K562 (cell line): ENCODE measurements at regions not wholly inside any gene's neighbourhood (a gene's known extent, or its start where the extent isn't known, plus 50 kb on each side); places are given as distances from the start of the nearest gene placed in this dataset.

ENCODE experiments used
- E2F4 ChIP-seq: sonication (generic); formaldehyde crosslinking; IDR thresholded peaks from 2 replicates; pipeline ENCODE4 v1.8.0; 2022; ENCODE audit warnings: mild to moderate bottlenecking, low read depth, missing genetic modification reagents
- E4F1 ChIP-seq: fragments of 250-450 bp; sonication (Bioruptor Pico); IDR thresholded peaks from 2 replicates; pipeline ENCODE4 v1.5.0; 2021; ENCODE audit warnings: mild to moderate bottlenecking, borderline replicate concordance
- ESRRA ChIP-seq: fragments of 450-650 bp; IDR thresholded peaks from 2 replicates; pipeline ENCODE4 v1.6.1; 2014; ENCODE audit warnings: low read depth, mild to moderate bottlenecking, moderate library complexity, borderline replicate concordance
- NFRKB ChIP-seq: fragments of 450-650 bp; IDR thresholded peaks from 2 replicates; pipeline ENCODE4 v1.6.1; 2016; ENCODE audit warnings: low read depth
- SMARCE1 ChIP-seq: fragments of 450-650 bp; IDR thresholded peaks from 2 replicates; pipeline ENCODE4 v1.7.1; 2016; ENCODE audit warnings: mild to moderate bottlenecking
- ZNF146 ChIP-seq: IDR thresholded peaks from one replicate; pipeline ENCODE4 v1.6.1; 2018; ENCODE audit warnings: missing compliant biosample characterization; ENCODE audit not compliant: unreplicated experiment
- ZNF217 ChIP-seq: sonication (generic); formaldehyde crosslinking; IDR thresholded peaks from 2 replicates; pipeline ENCODE4 v1.8.0; 2022; ENCODE audit warnings: mild to moderate bottlenecking, missing genetic modification reagents
- TF ChIP-seq, protein P1 (sequence below), 2 experiments: fragments of 450-650 bp in 1 of 2; sonication (generic) in 1 of 2; formaldehyde crosslinking in 1 of 2; IDR thresholded peaks; 2 replicates each; pipeline versions ENCODE4 v1.7.1 to v1.9.0; 2016 to 2022; ENCODE audit warnings: inconsistent platforms in 1 of 2, mild to moderate bottlenecking in 1 of 2, missing genetic modification reagents in 1 of 2
- TF ChIP-seq, protein P2 (sequence below): fragments of 450-650 bp; conservative IDR thresholded peaks from 2 replicates; pipeline ENCODE4 v1.6.1; 2016; ENCODE audit warnings: missing genetic modification characterization, low read depth, mild to moderate bottlenecking, missing compliant biosample characterization, moderate library complexity

DNA sequence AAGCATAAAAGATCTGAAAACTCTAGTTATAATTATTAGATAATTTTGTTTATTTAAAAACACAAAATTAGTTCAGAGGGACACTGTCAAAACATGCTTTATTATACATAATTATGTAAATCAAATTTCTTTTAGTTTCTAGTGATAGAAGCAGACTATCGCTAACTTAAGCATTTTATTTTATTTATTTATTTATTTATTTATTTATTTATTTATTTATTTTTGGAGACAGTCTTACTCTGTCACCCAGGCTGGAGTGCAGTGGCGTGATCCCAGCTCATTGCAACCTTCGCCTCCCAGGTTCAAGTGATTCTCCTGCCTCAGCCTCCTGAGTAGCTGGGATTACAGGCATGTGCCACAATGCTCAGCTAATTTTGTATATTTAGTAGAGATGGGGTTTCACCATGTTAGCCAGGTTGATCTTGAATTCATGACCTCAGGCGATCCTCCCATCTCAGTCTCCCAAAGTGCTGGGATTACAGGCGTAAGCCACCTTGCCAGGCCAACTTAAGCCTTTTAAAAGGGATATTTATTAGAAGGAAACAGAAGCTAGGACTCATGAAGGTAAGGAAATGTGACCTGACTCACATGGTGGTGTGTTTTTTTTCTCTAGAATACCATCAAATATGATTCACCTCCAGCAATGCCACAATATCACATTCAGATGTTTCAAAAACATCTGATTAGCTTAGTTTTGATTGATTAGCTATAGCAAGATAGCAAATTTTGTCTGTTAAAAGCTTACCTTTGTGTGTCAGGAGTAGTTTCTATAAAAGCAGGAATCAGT lies 1357.4 kb upstream of the ADGRL4 start:
- TF ChIP-seq SMARCE1 (no peak), ZNF146 (CRISPR knock-in tag) (no peak), E2F4 (CRISPR knock-in tag) (no peak), E4F1 (CRISPR knock-in tag) (no peak), ZNF217 (CRISPR knock-in tag) (no peak), NFRKB (no peak), ESRRA (no peak)
- TF ChIP-seq, protein P1, sequence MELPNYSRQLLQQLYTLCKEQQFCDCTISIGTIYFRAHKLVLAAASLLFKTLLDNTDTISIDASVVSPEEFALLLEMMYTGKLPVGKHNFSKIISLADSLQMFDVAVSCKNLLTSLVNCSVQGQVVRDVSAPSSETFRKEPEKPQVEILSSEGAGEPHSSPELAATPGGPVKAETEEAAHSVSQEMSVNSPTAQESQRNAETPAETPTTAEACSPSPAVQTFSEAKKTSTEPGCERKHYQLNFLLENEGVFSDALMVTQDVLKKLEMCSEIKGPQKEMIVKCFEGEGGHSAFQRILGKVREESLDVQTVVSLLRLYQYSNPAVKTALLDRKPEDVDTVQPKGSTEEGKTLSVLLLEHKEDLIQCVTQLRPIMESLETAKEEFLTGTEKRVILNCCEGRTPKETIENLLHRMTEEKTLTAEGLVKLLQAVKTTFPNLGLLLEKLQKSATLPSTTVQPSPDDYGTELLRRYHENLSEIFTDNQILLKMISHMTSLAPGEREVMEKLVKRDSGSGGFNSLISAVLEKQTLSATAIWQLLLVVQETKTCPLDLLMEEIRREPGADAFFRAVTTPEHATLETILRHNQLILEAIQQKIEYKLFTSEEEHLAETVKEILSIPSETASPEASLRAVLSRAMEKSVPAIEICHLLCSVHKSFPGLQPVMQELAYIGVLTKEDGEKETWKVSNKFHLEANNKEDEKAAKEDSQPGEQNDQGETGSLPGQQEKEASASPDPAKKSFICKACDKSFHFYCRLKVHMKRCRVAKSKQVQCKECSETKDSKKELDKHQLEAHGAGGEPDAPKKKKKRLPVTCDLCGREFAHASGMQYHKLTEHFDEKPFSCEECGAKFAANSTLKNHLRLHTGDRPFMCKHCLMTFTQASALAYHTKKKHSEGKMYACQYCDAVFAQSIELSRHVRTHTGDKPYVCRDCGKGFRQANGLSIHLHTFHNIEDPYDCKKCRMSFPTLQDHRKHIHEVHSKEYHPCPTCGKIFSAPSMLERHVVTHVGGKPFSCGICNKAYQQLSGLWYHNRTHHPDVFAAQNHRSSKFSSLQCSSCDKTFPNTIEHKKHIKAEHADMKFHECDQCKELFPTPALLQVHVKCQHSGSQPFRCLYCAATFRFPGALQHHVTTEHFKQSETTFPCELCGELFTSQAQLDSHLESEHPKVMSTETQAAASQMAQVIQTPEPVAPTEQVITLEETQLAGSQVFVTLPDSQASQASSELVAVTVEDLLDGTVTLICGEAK (IDR thresholded peaks at IDR 0.05), result no peak
- TF ChIP-seq, protein P1 (CRISPR knock-in tag; IDR thresholded peaks at IDR 0.05), result no peak
- TF ChIP-seq, protein P2, sequence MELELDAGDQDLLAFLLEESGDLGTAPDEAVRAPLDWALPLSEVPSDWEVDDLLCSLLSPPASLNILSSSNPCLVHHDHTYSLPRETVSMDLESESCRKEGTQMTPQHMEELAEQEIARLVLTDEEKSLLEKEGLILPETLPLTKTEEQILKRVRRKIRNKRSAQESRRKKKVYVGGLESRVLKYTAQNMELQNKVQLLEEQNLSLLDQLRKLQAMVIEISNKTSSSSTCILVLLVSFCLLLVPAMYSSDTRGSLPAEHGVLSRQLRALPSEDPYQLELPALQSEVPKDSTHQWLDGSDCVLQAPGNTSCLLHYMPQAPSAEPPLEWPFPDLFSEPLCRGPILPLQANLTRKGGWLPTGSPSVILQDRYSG (tag), result no peak
